CD4-positive, alpha-beta T cell (primary cell): ENCODE measurements at regions not wholly inside any gene's neighbourhood (a gene's known extent, or its start where the extent isn't known, plus 50 kb on each side); places are given as distances from the start of the nearest gene placed in this dataset.

Source experiments
- ATAC-seq: fragments of 200-7000 bp; cut with Tn5 transposase; one replicate; pipeline ENCODE4 v1.10.0; 2022; ENCODE audit warnings: mild to moderate bottlenecking; ENCODE audit not compliant: poor library complexity
- CTCF ChIA-PET: fragments of 350-600 bp; sonication (Branson Sonifier 250); formaldehyde crosslinking; loops from one replicate; lab custom pipeline; 2021; ENCODE audit warnings: antibody characterized with exemption, inconsistent platforms; lab: Charles Lee
- POLR2A ChIA-PET: fragments of 350-600 bp; sonication (Branson Sonifier 250); formaldehyde crosslinking; loops from one replicate; lab custom pipeline; 2021; ENCODE audit warnings: antibody characterized with exemption, inconsistent platforms; lab: Charles Lee
- DNase-seq, 14 experiments: peaks; one replicate each; pipeline ENCODE4 v3.0.0-alpha.2; 2013 to 2020; ENCODE audit warnings: mixed read lengths in 2 of 14
- H3K27ac ChIP-seq, 2 donors: one replicate each; pipeline versions ENCODE4 v1.5.1 to v1.7.0; 2013; ENCODE audit warnings: low read length in 2 of 2, low read depth in 1 of 2, mild to moderate bottlenecking in 1 of 2
- H3K27me3 ChIP-seq, 2 experiments: 1 replicate in 1 of 2; 2 replicates in 1 of 2; pipeline versions ENCODE4 v1.6.1 to v1.7.0; 2013; ENCODE audit warnings: low read length in 2 of 2, control low read depth in 1 of 2, mild to moderate bottlenecking in 1 of 2, moderate library complexity in 1 of 2; ENCODE audit not compliant: insufficient read depth in 2 of 2, control insufficient read depth in 1 of 2
- H3K36me3 ChIP-seq: one replicate; pipeline ENCODE4 v1.6.1; 2013; ENCODE audit warnings: low read length, control low read depth; ENCODE audit not compliant: insufficient read depth
- H3K4me1 ChIP-seq: one replicate; pipeline ENCODE4 v1.6.1; 2013; ENCODE audit warnings: low read length, control low read depth; ENCODE audit not compliant: insufficient read depth
- H3K4me3 ChIP-seq: one replicate; pipeline ENCODE4 v1.5.1; 2013; ENCODE audit warnings: mild to moderate bottlenecking, low read length, moderate library complexity
- H3K9me3 ChIP-seq, 2 experiments: 1 replicate in 1 of 2; 2 replicates in 1 of 2; pipeline versions ENCODE4 v1.6.1 to v1.7.0; 2013; ENCODE audit warnings: low read length in 2 of 2, mild to moderate bottlenecking in 2 of 2, control low read depth in 1 of 2, moderate library complexity in 1 of 2; ENCODE audit not compliant: control insufficient read depth in 1 of 2, insufficient read depth in 1 of 2
- H3K27ac Mint-ChIP-seq: one replicate; pipeline ENCODE4 v1.8.0; 2020; ENCODE audit warnings: mixed read lengths
- H3K27me3 Mint-ChIP-seq: one replicate; pipeline ENCODE4 v1.8.0; 2021; ENCODE audit warnings: mixed read lengths
- H3K36me3 Mint-ChIP-seq: one replicate; pipeline ENCODE4 v1.8.0; 2021; ENCODE audit warnings: low read depth, mixed read lengths
- H3K4me1 Mint-ChIP-seq: one replicate; pipeline ENCODE4 v1.8.0; 2021; ENCODE audit warnings: low read depth, mixed read lengths
- H3K4me3 Mint-ChIP-seq: one replicate; pipeline ENCODE4 v1.8.0; 2020; ENCODE audit warnings: mild to moderate bottlenecking, mixed read lengths
- H3K9me3 Mint-ChIP-seq: one replicate; pipeline ENCODE4 v1.8.0; 2020; ENCODE audit warnings: mixed read lengths
- intact Hi-C, 2 experiments: fragments of 100-400 bp; cut with DNase I in 1 of 2; cut with micrococcal nuclease in 1 of 2; formaldehyde crosslinking; loops; one replicate each; pipeline versions ENCODE4 v1.15.1 to v1.9.0; 2023 to 2025; cut with DNase I, micrococcal nuclease
- TF ChIP-seq, protein P1 (sequence below): fragments of 200-600 bp; IDR thresholded peaks from one replicate; pipeline ENCODE4 v1.8.0; 2022; ENCODE audit warnings: antibody characterized with exemption, mild to moderate bottlenecking

DNA sequence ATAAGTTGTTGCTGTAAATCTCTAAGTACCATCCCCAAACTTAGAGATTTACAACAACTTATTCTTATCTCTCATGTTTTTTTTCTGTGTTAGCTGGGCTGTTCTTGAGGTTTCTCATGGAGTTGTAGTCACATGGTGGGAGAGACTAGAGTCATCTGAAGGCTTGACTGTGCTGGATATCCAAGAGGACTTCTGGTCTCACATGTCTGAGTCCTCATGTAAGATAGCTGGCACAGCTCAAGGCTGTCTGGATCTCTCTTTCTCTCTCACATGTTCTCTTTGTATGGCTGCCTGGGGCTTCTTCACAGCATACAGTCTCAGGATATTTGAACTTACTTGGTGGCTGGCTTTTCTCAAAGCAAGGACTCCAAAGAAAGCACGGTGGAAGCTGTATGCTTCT, 63.8 kb downstream of the DACT1 start:
- POLR2A ChIA-PET, result no interaction called here
- no peak overlapping the region for H3K4me3 Mint-ChIP-seq
- H3K4me3 ChIP-seq, result no peak overlapping the region
- no peak overlapping the region for H3K27ac ChIP-seq
- H3K27ac Mint-ChIP-seq, result no peak overlapping the region
- H3K9me3 ChIP-seq, result no peaks in the 10 kb centered on the region
- TF ChIP-seq, protein P1, sequence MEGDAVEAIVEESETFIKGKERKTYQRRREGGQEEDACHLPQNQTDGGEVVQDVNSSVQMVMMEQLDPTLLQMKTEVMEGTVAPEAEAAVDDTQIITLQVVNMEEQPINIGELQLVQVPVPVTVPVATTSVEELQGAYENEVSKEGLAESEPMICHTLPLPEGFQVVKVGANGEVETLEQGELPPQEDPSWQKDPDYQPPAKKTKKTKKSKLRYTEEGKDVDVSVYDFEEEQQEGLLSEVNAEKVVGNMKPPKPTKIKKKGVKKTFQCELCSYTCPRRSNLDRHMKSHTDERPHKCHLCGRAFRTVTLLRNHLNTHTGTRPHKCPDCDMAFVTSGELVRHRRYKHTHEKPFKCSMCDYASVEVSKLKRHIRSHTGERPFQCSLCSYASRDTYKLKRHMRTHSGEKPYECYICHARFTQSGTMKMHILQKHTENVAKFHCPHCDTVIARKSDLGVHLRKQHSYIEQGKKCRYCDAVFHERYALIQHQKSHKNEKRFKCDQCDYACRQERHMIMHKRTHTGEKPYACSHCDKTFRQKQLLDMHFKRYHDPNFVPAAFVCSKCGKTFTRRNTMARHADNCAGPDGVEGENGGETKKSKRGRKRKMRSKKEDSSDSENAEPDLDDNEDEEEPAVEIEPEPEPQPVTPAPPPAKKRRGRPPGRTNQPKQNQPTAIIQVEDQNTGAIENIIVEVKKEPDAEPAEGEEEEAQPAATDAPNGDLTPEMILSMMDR, result no peak
- H3K27me3 ChIP-seq, result no peaks in the 10 kb centered on the region
- DNase-seq (no peak), ATAC-seq (no peak)
- no peaks in the 10 kb centered on the region for H3K4me1 ChIP-seq
- CTCF ChIA-PET, result no interaction called here
- peaks cover 8% of the 10 kb centered on the region for H3K27me3 Mint-ChIP-seq
- no peaks in the 10 kb centered on the region for H3K36me3 ChIP-seq
- intact Hi-C loops, result no loop called here
- no peaks in the 10 kb centered on the region for H3K36me3 Mint-ChIP-seq
- H3K9me3 Mint-ChIP-seq, result no peaks in the 10 kb centered on the region
- H3K4me1 Mint-ChIP-seq, result no peaks in the 10 kb centered on the region

DNA sequence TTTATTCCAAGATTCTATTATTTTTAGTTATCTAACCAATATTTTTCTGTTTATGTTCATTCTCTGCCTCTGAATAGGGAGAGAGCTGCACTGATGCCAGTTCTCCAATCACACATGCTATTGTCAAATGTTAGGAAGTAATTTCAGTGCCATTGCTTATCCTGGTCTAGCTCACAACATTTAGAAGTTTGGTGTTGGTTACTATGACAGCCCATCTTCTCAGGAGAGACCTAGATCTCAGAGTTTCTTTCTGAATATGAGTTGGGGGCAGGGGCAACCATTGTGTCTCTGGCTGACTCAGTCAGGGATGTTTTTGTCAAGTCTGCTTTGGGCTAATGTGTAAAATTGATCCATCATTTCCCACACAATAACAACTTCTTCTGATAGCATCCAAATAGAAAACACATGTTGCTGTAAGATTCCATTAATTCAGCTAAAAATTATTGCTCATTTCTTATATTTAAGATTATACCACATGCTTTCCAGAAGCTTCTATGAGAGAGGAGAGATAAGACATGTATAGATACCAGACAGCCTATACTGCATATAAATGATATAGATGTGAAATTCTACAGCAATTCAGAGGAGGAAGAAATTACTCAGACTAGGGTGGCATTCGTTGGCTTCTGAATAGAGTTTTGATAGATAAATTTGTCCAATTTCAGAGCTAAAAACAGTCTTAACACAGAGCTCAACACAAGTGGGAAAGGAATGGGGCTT, 64.8 kb downstream of the DACT1 start:
- no peaks in the 10 kb centered on the region for H3K27me3 ChIP-seq
- intact Hi-C loops, result no loop called here
- Mint-ChIP-seq H3K9me3 (no peaks in the 10 kb centered on the region), H3K36me3 (no peaks in the 10 kb centered on the region), H3K27me3 (peaks cover 9% of the 10 kb centered on the region), H3K27ac (no peak overlapping the region), H3K4me1 (no peaks in the 10 kb centered on the region), H3K4me3 (no peak overlapping the region)
- H3K4me3 ChIP-seq, result no peak overlapping the region
- no peaks in the 10 kb centered on the region for H3K36me3 ChIP-seq
- H3K4me1 ChIP-seq, result no peaks in the 10 kb centered on the region
- ATAC-seq (no peak), DNase-seq (no peak)
- TF ChIP-seq, protein P1, result no peak
- CTCF ChIA-PET, result no interaction called here
- H3K9me3 ChIP-seq, result no peaks in the 10 kb centered on the region
- H3K27ac ChIP-seq, result no peak overlapping the region
- POLR2A ChIA-PET, result no interaction called here

DNA sequence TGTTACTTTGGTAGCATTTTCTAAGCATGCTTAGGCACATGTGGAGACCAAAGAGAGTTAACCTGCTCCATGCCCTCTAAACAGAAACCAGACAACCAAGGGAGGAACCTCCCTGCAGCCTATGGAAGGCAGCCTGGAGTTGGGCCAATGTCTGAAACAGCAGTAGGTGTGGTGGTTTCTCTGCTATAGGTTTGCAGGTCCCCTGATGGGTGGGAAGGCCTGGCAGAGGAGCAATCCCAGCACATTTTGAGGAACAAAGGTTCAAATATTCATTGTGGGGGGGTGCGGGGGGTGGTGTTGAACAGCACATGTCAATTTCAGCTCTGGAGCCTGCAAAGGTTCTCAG, 65.4 kb downstream of the DACT1 start:
- H3K4me1 Mint-ChIP-seq, result no peaks in the 10 kb centered on the region
- TF ChIP-seq, protein P1, result no peak

More for the DNA sequence above, 65.4 kb downstream of the DACT1 start:
- H3K9me3 ChIP-seq, result no peaks in the 10 kb centered on the region
- Mint-ChIP-seq H3K9me3 (no peaks in the 10 kb centered on the region), H3K36me3 (no peaks in the 10 kb centered on the region), H3K27ac (no peak overlapping the region), H3K4me3 (no peak overlapping the region), H3K27me3 (peaks cover 9% of the 10 kb centered on the region)
- no peak overlapping the region for H3K27ac ChIP-seq
- DNase-seq (no peak), ATAC-seq (no peak)
- ChIA-PET CTCF (no interaction called here), POLR2A (no interaction called here)
- intact Hi-C loops, result no loop called here
- H3K4me1 ChIP-seq, result no peaks in the 10 kb centered on the region
- H3K36me3 ChIP-seq, result no peaks in the 10 kb centered on the region
- no peak overlapping the region for H3K4me3 ChIP-seq
- no peaks in the 10 kb centered on the region for H3K27me3 ChIP-seq
